ENCODE measurements at regions not wholly inside any gene's neighbourhood (a gene's known extent, or its start where the extent isn't known, plus 50 kb on each side); places are given as distances from the start of the nearest gene placed in this dataset.

GRCh38 chr16:59759296-59759695 lies 1025.2 kb upstream of the GOT2 start:
- intact Hi-C loops (cut with DNase I; ENCODE audit: low total_unique reads) = no loop called here

GRCh38 chr16:59758848-59759247 lies 1024.7 kb upstream of the GOT2 start:
- in situ Hi-C loops (cut with MboI; ENCODE audit: low pct_ligation_motif_present in 1 of 4, low pct_unique_long_range_greater_than_20kb in 1 of 4, low sequenced_read_pairs in 3 of 4) (no loop called here), intact Hi-C loops (cut with DNase I; ENCODE audit: low total_unique reads) (no loop called here)
- no peaks in the 10 kb centered on the region for H3K4me1 ChIP-seq
- DNase-seq = no peak
- no peak overlapping the region for H3K4me3 ChIP-seq
- TF ChIP-seq CTCF (IDR thresholded peaks at IDR 0.05) = no peak
- TF ChIP-seq POLR2AphosphoS5 (IDR thresholded peaks at IDR 0.05) = no peak
- no peak for TF ChIP-seq POLR2A (IDR thresholded peaks at IDR 0.05)
- TF ChIP-seq EP300 (IDR thresholded peaks at IDR 0.05; ENCODE audit: low read depth) = no peak
- H3K36me3 ChIP-seq = no peaks in the 10 kb centered on the region
- WGBS, 2 donors (ENCODE audit: low coverage in 1 of 2) = 56 to 91% methylated on average over 1 of the region's 1 CpG
- no peaks in the 10 kb centered on the region for H3K9me3 ChIP-seq
- no peak overlapping the region for H3K27ac ChIP-seq
- no peaks in the 10 kb centered on the region for H3K27me3 ChIP-seq

More at GRCh38 chr16:59759296-59759695, 1025.2 kb upstream of the GOT2 start:
- Histone ChIP-seq H3K4me1 (no peaks in the 10 kb centered on the region), H3K27ac (no peak overlapping the region), H3K27me3 (no peaks in the 10 kb centered on the region), H3K4me3 (no peak overlapping the region), H3K36me3 (no peaks in the 10 kb centered on the region), H3K9me3 (no peaks in the 10 kb centered on the region)
- no peak for TF ChIP-seq EP300 (IDR thresholded peaks at IDR 0.05; ENCODE audit: low read depth)
- in situ Hi-C loops (cut with MboI; ENCODE audit: low pct_ligation_motif_present in 1 of 4, low pct_unique_long_range_greater_than_20kb in 1 of 4, low sequenced_read_pairs in 3 of 4) = no loop called here
- WGBS, 2 donors (ENCODE audit: low coverage in 1 of 2) = 71 to 93% methylated on average over 3 of the region's 3 CpGs
- DNase-seq = no peak

- Histone ChIP-seq H3K9me3 (no peaks in the 10 kb centered on the region), H3K36me3 (no peaks in the 10 kb centered on the region), H3K4me3 (no peak overlapping the region), H3K4me1 (no peaks in the 10 kb centered on the region), H3K27me3 (no peaks in the 10 kb centered on the region), H3K27ac (no peak overlapping the region)
- TF ChIP-seq POLR2A (IDR thresholded peaks at IDR 0.05) (no peak), POLR2AphosphoS5 (IDR thresholded peaks at IDR 0.05) (no peak), EP300 (IDR thresholded peaks at IDR 0.05; ENCODE audit: low read depth) (no peak), CTCF (IDR thresholded peaks at IDR 0.05) (no peak)
- in situ Hi-C loops (cut with MboI; ENCODE audit: low pct_ligation_motif_present in 1 of 4, low pct_unique_long_range_greater_than_20kb in 1 of 4, low sequenced_read_pairs in 3 of 4) (no loop called here), intact Hi-C loops (cut with DNase I; ENCODE audit: low total_unique reads) (no loop called here)
- WGBS, 2 donors (ENCODE audit: low coverage in 1 of 2) = 95% methylated on average over 19 of the region's 19 CpGs; no CpG with 5 or more reads in 1 of the 2 donors
- no peak for DNase-seq
Observed at GRCh38 chr16:59754854-59755253, 1020.7 kb upstream of the GOT2 start.

GRCh38 chr16:59749662-59750336 lies 1015.7 kb upstream of the GOT2 start:
- Histone ChIP-seq H3K27ac (no peak overlapping the region), H3K4me1 (no peaks in the 10 kb centered on the region), H3K27me3 (no peaks in the 10 kb centered on the region), H3K9me3 (no peaks in the 10 kb centered on the region), H3K36me3 (no peaks in the 10 kb centered on the region), H3K4me3 (no peak overlapping the region)
- intact Hi-C loops (cut with DNase I; ENCODE audit: low total_unique reads) = no loop called here
- DNase-seq = no peak
- 83 to 94% methylated on average over 3 of the region's 3 CpGs for WGBS, 2 donors (ENCODE audit: low coverage in 1 of 2)
- in situ Hi-C loops (cut with MboI; ENCODE audit: low pct_ligation_motif_present in 1 of 4, low pct_unique_long_range_greater_than_20kb in 1 of 4, low sequenced_read_pairs in 3 of 4) = no loop called here
- no peak for TF ChIP-seq CTCF (IDR thresholded peaks at IDR 0.05)
- no peak for TF ChIP-seq POLR2A (IDR thresholded peaks at IDR 0.05)
- no peak for TF ChIP-seq EP300 (IDR thresholded peaks at IDR 0.05; ENCODE audit: low read depth)
- no peak for TF ChIP-seq POLR2AphosphoS5 (IDR thresholded peaks at IDR 0.05)

GRCh38 chr16:59748531-59748930 lies 1014.4 kb upstream of the GOT2 start:
- H3K4me1 ChIP-seq = no peaks in the 10 kb centered on the region
- H3K27ac ChIP-seq = no peak overlapping the region
- intact Hi-C loops (cut with DNase I; ENCODE audit: low total_unique reads) = no loop called here
- H3K9me3 ChIP-seq = no peaks in the 10 kb centered on the region
- no peaks in the 10 kb centered on the region for H3K27me3 ChIP-seq
- in situ Hi-C loops (cut with MboI; ENCODE audit: low pct_ligation_motif_present in 1 of 4, low pct_unique_long_range_greater_than_20kb in 1 of 4, low sequenced_read_pairs in 3 of 4) = no loop called here
- no peak overlapping the region for H3K4me3 ChIP-seq
- DNase-seq = no peak
- H3K36me3 ChIP-seq = no peaks in the 10 kb centered on the region
- WGBS, 2 donors (ENCODE audit: low coverage in 1 of 2) = 75 to 87% methylated on average over 2 to 3 of the region's 3 CpGs
- TF ChIP-seq EP300 (IDR thresholded peaks at IDR 0.05; ENCODE audit: low read depth) (no peak), CTCF (IDR thresholded peaks at IDR 0.05) (no peak), POLR2A (IDR thresholded peaks at IDR 0.05) (no peak), POLR2AphosphoS5 (IDR thresholded peaks at IDR 0.05) (no peak)
